ENCODE measurements at regions not wholly inside any gene's neighbourhood (a gene's known extent, or its start where the extent isn't known, plus 50 kb on each side); places are given as distances from the start of the nearest gene placed in this dataset.

- Histone ChIP-seq H3K4me1 (ENCODE audit: insufficient read depth, low read length, poor library complexity, severe bottlenecking) (peaks cover 21% of the 10 kb centered on the region), H3K27ac (ENCODE audit: low read depth, low read length, poor library complexity, severe bottlenecking) (no peak overlapping the region), H3K27me3 (replicated peaks; ENCODE audit: insufficient read depth, low read depth, low read length, poor library complexity) (no peaks in the 10 kb centered on the region), H3K4me3 (ENCODE audit: low read depth, low read length, poor library complexity, severe bottlenecking) (no peak overlapping the region), H3K9me3 (ENCODE audit: low read depth, low read length, poor library complexity, severe bottlenecking) (no peaks in the 10 kb centered on the region), H3K36me3 (ENCODE audit: insufficient read depth, low read length, poor library complexity, severe bottlenecking) (no peaks in the 10 kb centered on the region)
- CTCF ChIA-PET = interaction anchor here (0.5 kb wide), 1 partner anchor 358 kb away, joined by 4 read pairs; no protein-coding TSS in a partner anchor
- TF ChIP-seq EZH2 (IDR thresholded peaks at IDR 0.05; ENCODE audit: borderline replicate concordance, low read depth, low read length, poor library complexity, severe bottlenecking) = no peak
- TF ChIP-seq, protein P1, sequence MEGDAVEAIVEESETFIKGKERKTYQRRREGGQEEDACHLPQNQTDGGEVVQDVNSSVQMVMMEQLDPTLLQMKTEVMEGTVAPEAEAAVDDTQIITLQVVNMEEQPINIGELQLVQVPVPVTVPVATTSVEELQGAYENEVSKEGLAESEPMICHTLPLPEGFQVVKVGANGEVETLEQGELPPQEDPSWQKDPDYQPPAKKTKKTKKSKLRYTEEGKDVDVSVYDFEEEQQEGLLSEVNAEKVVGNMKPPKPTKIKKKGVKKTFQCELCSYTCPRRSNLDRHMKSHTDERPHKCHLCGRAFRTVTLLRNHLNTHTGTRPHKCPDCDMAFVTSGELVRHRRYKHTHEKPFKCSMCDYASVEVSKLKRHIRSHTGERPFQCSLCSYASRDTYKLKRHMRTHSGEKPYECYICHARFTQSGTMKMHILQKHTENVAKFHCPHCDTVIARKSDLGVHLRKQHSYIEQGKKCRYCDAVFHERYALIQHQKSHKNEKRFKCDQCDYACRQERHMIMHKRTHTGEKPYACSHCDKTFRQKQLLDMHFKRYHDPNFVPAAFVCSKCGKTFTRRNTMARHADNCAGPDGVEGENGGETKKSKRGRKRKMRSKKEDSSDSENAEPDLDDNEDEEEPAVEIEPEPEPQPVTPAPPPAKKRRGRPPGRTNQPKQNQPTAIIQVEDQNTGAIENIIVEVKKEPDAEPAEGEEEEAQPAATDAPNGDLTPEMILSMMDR (conservative IDR thresholded peaks at IDR 0.05; ENCODE audit: low read depth, low read length) = no peak
- BruUV-seq (replicated peaks) = no TSS peak
- intact Hi-C loops (cut with micrococcal nuclease; ENCODE audit: unreplicated experiment) = no loop called here
- POLR2A ChIA-PET (ENCODE audit: low non-redundant PET) = interaction anchor here (0.6 kb wide), 1 partner anchor 199 kb away, joined by 3 read pairs; no protein-coding TSS in a partner anchor
- DNase-seq (ENCODE audit: low spot score) = peak; percentile 89
These were observed 181.7 kb upstream of the SH3BP4 start for GRCh38 chr2:234770031-234770506.

DNA sequence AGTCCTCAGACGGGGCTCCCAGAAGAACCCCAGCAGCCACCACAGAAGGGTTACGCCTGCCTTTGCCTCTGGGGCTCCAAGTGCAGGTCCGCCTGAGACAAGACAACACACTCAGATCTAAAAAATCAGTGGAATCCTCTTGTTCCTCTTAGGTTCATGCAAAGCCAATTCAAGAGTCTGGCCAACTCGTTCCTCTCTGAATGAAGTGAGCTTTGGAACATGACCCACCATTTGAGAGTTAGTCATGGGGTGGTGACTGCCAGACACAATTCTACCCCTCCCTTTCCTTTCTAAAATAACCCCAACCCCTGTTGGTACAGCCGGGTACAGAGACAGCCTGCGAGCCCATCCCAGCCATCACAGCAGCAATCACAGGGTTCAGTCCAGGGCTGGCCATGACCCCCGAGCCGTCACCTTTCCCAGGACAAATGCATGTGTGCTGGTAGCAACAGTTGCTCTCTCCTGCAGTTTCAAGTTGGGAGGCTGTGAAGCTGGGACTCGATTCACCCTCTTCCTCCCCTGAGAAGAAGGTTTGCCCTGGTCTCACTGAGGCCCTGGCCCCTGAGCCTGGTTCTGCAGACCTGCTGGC is 183.1 kb upstream of the SH3BP4 start:
- TF ChIP-seq EZH2 (IDR thresholded peaks at IDR 0.05; ENCODE audit: borderline replicate concordance, low read depth, low read length, poor library complexity, severe bottlenecking) = no peak
- TF ChIP-seq, protein P1 (conservative IDR thresholded peaks at IDR 0.05; ENCODE audit: low read depth, low read length) = no peak
- no peaks in the 10 kb centered on the region for H3K9me3 ChIP-seq (ENCODE audit: low read depth, low read length, poor library complexity, severe bottlenecking)
- no peak overlapping the region for H3K27ac ChIP-seq (ENCODE audit: low read depth, low read length, poor library complexity, severe bottlenecking)
- intact Hi-C loops (cut with micrococcal nuclease; ENCODE audit: unreplicated experiment) = no loop called here
- H3K4me1 ChIP-seq (ENCODE audit: insufficient read depth, low read length, poor library complexity, severe bottlenecking) = peaks cover 21% of the 10 kb centered on the region
- ChIA-PET POLR2A (ENCODE audit: low non-redundant PET) (no interaction called here), CTCF (no interaction called here)
- no TSS peak for BruUV-seq (replicated peaks)
- H3K36me3 ChIP-seq (ENCODE audit: insufficient read depth, low read length, poor library complexity, severe bottlenecking) = no peaks in the 10 kb centered on the region
- H3K27me3 ChIP-seq (replicated peaks; ENCODE audit: insufficient read depth, low read depth, low read length, poor library complexity) = no peaks in the 10 kb centered on the region
- DNase-seq (ENCODE audit: low spot score) = no peak
- H3K4me3 ChIP-seq (ENCODE audit: low read depth, low read length, poor library complexity, severe bottlenecking) = no peak overlapping the region

DNA sequence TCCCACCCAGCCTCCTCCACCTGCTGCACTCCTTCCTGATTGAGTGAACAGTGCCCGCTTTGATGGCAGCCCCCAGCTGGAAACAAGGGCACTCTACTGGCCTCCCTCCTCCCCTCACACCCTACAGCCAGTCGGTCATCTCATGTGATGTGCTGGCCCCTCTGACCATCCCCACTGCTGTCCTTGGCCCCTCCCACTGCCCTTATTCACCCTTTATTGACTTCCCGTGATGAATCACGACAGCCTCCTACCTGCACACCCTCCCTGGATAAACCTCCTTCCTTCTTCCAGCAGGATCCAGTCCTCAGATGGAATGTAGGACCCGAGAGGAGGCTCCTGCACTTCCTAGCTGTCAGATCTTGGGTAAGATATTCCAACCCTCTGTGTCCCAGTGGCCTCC is 186.5 kb upstream of the SH3BP4 start:
- intact Hi-C loops (cut with micrococcal nuclease; ENCODE audit: unreplicated experiment) = no loop called here
- TF ChIP-seq EZH2 (IDR thresholded peaks at IDR 0.05; ENCODE audit: borderline replicate concordance, low read depth, low read length, poor library complexity, severe bottlenecking) = no peak
- Histone ChIP-seq H3K27ac (ENCODE audit: low read depth, low read length, poor library complexity, severe bottlenecking) (no peak overlapping the region), H3K36me3 (ENCODE audit: insufficient read depth, low read length, poor library complexity, severe bottlenecking) (no peaks in the 10 kb centered on the region), H3K27me3 (replicated peaks; ENCODE audit: insufficient read depth, low read depth, low read length, poor library complexity) (no peaks in the 10 kb centered on the region), H3K4me3 (ENCODE audit: low read depth, low read length, poor library complexity, severe bottlenecking) (no peak overlapping the region), H3K4me1 (ENCODE audit: insufficient read depth, low read length, poor library complexity, severe bottlenecking) (peaks cover 11% of the 10 kb centered on the region), H3K9me3 (ENCODE audit: low read depth, low read length, poor library complexity, severe bottlenecking) (no peaks in the 10 kb centered on the region)
- ChIA-PET POLR2A (ENCODE audit: low non-redundant PET) (no interaction called here), CTCF (no interaction called here)
- no TSS peak for BruUV-seq (replicated peaks)
- no peak for DNase-seq (ENCODE audit: low spot score)

- Histone ChIP-seq H3K27me3 (replicated peaks; ENCODE audit: insufficient read depth, low read depth, low read length, poor library complexity) (no peaks in the 10 kb centered on the region), H3K9me3 (ENCODE audit: low read depth, low read length, poor library complexity, severe bottlenecking) (no peaks in the 10 kb centered on the region), H3K4me1 (ENCODE audit: insufficient read depth, low read length, poor library complexity, severe bottlenecking) (peaks cover 3% of the 10 kb centered on the region), H3K36me3 (ENCODE audit: insufficient read depth, low read length, poor library complexity, severe bottlenecking) (no peaks in the 10 kb centered on the region), H3K4me3 (ENCODE audit: low read depth, low read length, poor library complexity, severe bottlenecking) (no peak overlapping the region), H3K27ac (ENCODE audit: low read depth, low read length, poor library complexity, severe bottlenecking) (no peak overlapping the region)
- ChIA-PET POLR2A (ENCODE audit: low non-redundant PET) (no interaction called here), CTCF (no interaction called here)
- no peak for DNase-seq (ENCODE audit: low spot score)
- intact Hi-C loops (cut with micrococcal nuclease; ENCODE audit: unreplicated experiment) = no loop called here
- no peak for TF ChIP-seq EZH2 (IDR thresholded peaks at IDR 0.05; ENCODE audit: borderline replicate concordance, low read depth, low read length, poor library complexity, severe bottlenecking)
- TF ChIP-seq, protein P1 (conservative IDR thresholded peaks at IDR 0.05; ENCODE audit: low read depth, low read length) = no peak
- no TSS peak for BruUV-seq (replicated peaks)
These were observed 187.4 kb upstream of the SH3BP4 start for GRCh38 chr2:234764372-234764771.

All from A673 (cell line).